SK-N-SH (cell line): ENCODE measurements at regions not wholly inside any gene's neighbourhood (a gene's known extent, or its start where the extent isn't known, plus 50 kb on each side); places are given as distances from the start of the nearest gene placed in this dataset.

Source experiments
- CTCF ChIA-PET: fragments of 300-600, 350-600 bp; formaldehyde crosslinking; extraction: SDS; loops from one replicate; lab custom pipeline; 2021; lab: Yijun Ruan, JAX
- POLR2A ChIA-PET: fragments of 350-600 bp; sonication (Branson Sonifier 250); formaldehyde crosslinking; extraction: SDS; loops from one replicate; lab custom pipeline; 2020; ENCODE audit warnings: antibody characterized with exemption, inconsistent platforms; lab: Yijun Ruan, JAX
- DNase-seq: peaks from one replicate; pipeline ENCODE4 v3.0.0; 2012
- H2AFZ ChIP-seq: fragments of 200-600 bp; sonication (generic); 2 replicates; pipeline ENCODE4 v1.8.1; 2016; ENCODE audit warnings: antibody characterized with exemption, mild to moderate bottlenecking, low read depth
- H3F3A ChIP-seq: fragments of 200-600 bp; sonication (generic); replicated peaks from 2 replicates; pipeline ENCODE3; 2016; ENCODE audit warnings: antibody characterized with exemption, mild to moderate bottlenecking; ENCODE audit not compliant: insufficient read depth
- H3K27ac ChIP-seq, 2 experiments: fragments of 200-500 bp in 1 of 2; fragments of 200-600 bp in 1 of 2; sonication (Bioruptor generic) in 1 of 2; sonication (generic), shearing (Covaris generic) in 1 of 2; 2 replicates each; pipeline versions ENCODE4 v1.5.1 to v1.6.1; 2014 to 2016; ENCODE audit warnings: low read depth in 2 of 2, inconsistent platforms in 1 of 2, low read length in 1 of 2, mild to moderate bottlenecking in 1 of 2, mixed read lengths in 1 of 2
- H3K27me3 ChIP-seq: fragments of 200-600 bp; sonication (generic), shearing (Covaris generic); 2 replicates; pipeline ENCODE4 v1.6.1; 2016; ENCODE audit warnings: mixed run types; ENCODE audit not compliant: insufficient read depth
- H3K36me3 ChIP-seq, 2 experiments: fragments of 200-500 bp in 1 of 2; fragments of 200-600 bp in 1 of 2; sonication (Bioruptor generic) in 1 of 2; sonication (generic) in 1 of 2; replicated peaks in 1 of 2; 2 replicates each; pipeline versions ENCODE3 to v1.5.1; 2014 to 2016; ENCODE audit warnings: low read length in 1 of 2, mild to moderate bottlenecking in 1 of 2; ENCODE audit not compliant: insufficient read depth in 2 of 2, control insufficient read depth in 1 of 2
- H3K4me1 ChIP-seq, 2 experiments: fragments of 200-500 bp in 1 of 2; fragments of 200-600 bp in 1 of 2; sonication (Bioruptor generic) in 1 of 2; sonication (generic), shearing (Covaris generic) in 1 of 2; 2 replicates each; pipeline versions ENCODE4 v1.5.1 to v1.6.1; 2014 to 2016; ENCODE audit warnings: low read depth in 1 of 2, low read length in 1 of 2, mixed run types in 1 of 2; ENCODE audit not compliant: insufficient read depth in 2 of 2, control insufficient read depth in 1 of 2
- H3K4me2 ChIP-seq: fragments of 200-600 bp; sonication (generic), shearing (Covaris generic); 2 replicates; pipeline ENCODE4 v1.6.1; 2017; ENCODE audit warnings: mixed run types
- H3K4me3 ChIP-seq, 2 experiments: fragments of 200-500 bp in 1 of 2; fragments of 200-600 bp in 1 of 2; sonication (Bioruptor generic) in 1 of 2; sonication (generic), shearing (Covaris generic) in 1 of 2; 2 replicates each; pipeline versions ENCODE4 v1.5.1 to v1.8.1; 2014 to 2016; ENCODE audit warnings: low read depth in 2 of 2, inconsistent platforms in 1 of 2, low read length in 1 of 2, mild to moderate bottlenecking in 1 of 2, mixed read lengths in 1 of 2, moderate library complexity in 1 of 2
- H3K79me2 ChIP-seq: fragments of 200-600 bp; sonication (generic); 2 replicates; pipeline ENCODE4 v1.8.1; 2017; ENCODE audit warnings: mild to moderate bottlenecking; ENCODE audit not compliant: insufficient read depth
- H3K9ac ChIP-seq: fragments of 200-600 bp; sonication (generic); 2 replicates; pipeline ENCODE4 v1.6.1; 2017; ENCODE audit warnings: mixed run types
- H3K9me2 ChIP-seq: fragments of 200-600 bp; sonication (generic); 2 replicates; pipeline ENCODE4 v1.6.1; 2017; ENCODE audit warnings: mixed run types
- H3K9me3 ChIP-seq: fragments of 200-600 bp; sonication (generic); 2 replicates; pipeline ENCODE4 v1.6.1; 2017; ENCODE audit warnings: mixed run types, mild to moderate bottlenecking, moderate library complexity
- H4K20me1 ChIP-seq: fragments of 200-600 bp; sonication (generic); 2 replicates; pipeline ENCODE4 v1.6.1; 2017; ENCODE audit warnings: mild to moderate bottlenecking, mixed run types; ENCODE audit not compliant: insufficient read depth
- CHD2 ChIP-seq: fragments of 150-350 bp; IDR thresholded peaks from 2 replicates; pipeline ENCODE4 v1.6.1; 2018; ENCODE audit warnings: low read length; ENCODE audit not compliant: partially characterized antibody
- EP300 ChIP-seq, 2 experiments: IDR thresholded peaks; 2 replicates each; pipeline versions ENCODE4 v1.4.0 to v1.6.1; 2012; ENCODE audit warnings: borderline replicate concordance in 1 of 2, low read depth in 1 of 2, low read length in 1 of 2
- FOSL2 ChIP-seq: IDR thresholded peaks from 2 replicates; pipeline ENCODE4 v1.4.0; 2012; ENCODE audit warnings: low read depth, mild to moderate bottlenecking, moderate library complexity, borderline replicate concordance
- GABPA ChIP-seq: IDR thresholded peaks from 2 replicates; pipeline ENCODE4 v1.4.0; 2012; ENCODE audit warnings: low read depth, mild to moderate bottlenecking
- MEF2A ChIP-seq: IDR thresholded peaks from 2 replicates; pipeline ENCODE4 v1.4.0; 2012; ENCODE audit warnings: low read depth, borderline replicate concordance
- MXI1 ChIP-seq: IDR thresholded peaks from 2 replicates; pipeline ENCODE4 v1.6.1; 2012; ENCODE audit warnings: mild to moderate bottlenecking, low read depth, low read length, improper control_type of control experiment
- NFIC ChIP-seq: IDR thresholded peaks from 2 replicates; pipeline ENCODE4 v1.4.0; 2012; ENCODE audit warnings: borderline replicate concordance
- POLR2AphosphoS5 ChIP-seq: IDR thresholded peaks from 2 replicates; pipeline ENCODE4 v1.6.1; 2012; ENCODE audit warnings: low read depth, low read length
- RCOR1 ChIP-seq: fragments of 150-350 bp; IDR thresholded peaks from 2 replicates; pipeline ENCODE4 v1.6.1; 2017; ENCODE audit warnings: antibody characterized with exemption, low read length
- SIN3A ChIP-seq: IDR thresholded peaks from 2 replicates; pipeline ENCODE4 v1.6.1; 2012; ENCODE audit warnings: low read depth, mild to moderate bottlenecking, low read length, moderate library complexity, borderline replicate concordance
- SMC3 ChIP-seq: IDR thresholded peaks from 2 replicates; pipeline ENCODE4 v1.6.1; 2012; ENCODE audit warnings: low read depth, low read length, improper control_type of control experiment
- TEAD4 ChIP-seq: IDR thresholded peaks from 2 replicates; pipeline ENCODE4 v1.4.0; 2012; ENCODE audit warnings: mild to moderate bottlenecking, borderline replicate concordance; ENCODE audit not compliant: insufficient read depth
- USF1 ChIP-seq: IDR thresholded peaks from 2 replicates; pipeline ENCODE4 v1.4.0; 2012; ENCODE audit warnings: low read depth, borderline replicate concordance
- ZBTB33 ChIP-seq: IDR thresholded peaks from 2 replicates; pipeline ENCODE4 v1.4.0; 2012; ENCODE audit warnings: low read depth, borderline replicate concordance
- WGBS: methylation state at CpG from one replicate; pipeline ENCODE4 v1.1.6; 2017; ENCODE audit warnings: low lambda C conversion rate; 5-methylcytosine and 5-hydroxymethylcytosine counted together
- TF ChIP-seq, protein P1 (sequence below): fragments of 200-600 bp; sonication (generic); IDR thresholded peaks from 2 replicates; pipeline ENCODE4 v1.6.1; 2017; ENCODE audit warnings: antibody characterized with exemption, mild to moderate bottlenecking, moderate library complexity
- TF ChIP-seq, protein P2 (sequence below): fragments of 150-350 bp; IDR thresholded peaks from 2 replicates; pipeline ENCODE4 v1.6.1; 2017; ENCODE audit warnings: antibody characterized with exemption, low read length, low read depth, borderline replicate concordance
- TF ChIP-seq, protein P3 (sequence below): IDR thresholded peaks from 2 replicates; pipeline ENCODE4 v1.6.1; 2012; ENCODE audit warnings: mild to moderate bottlenecking, low read depth, low read length, moderate library complexity
- TF ChIP-seq, protein P4 (sequence below): fragments of 150-350 bp; IDR thresholded peaks from 2 replicates; pipeline ENCODE4 v1.6.1; 2016; ENCODE audit warnings: mild to moderate bottlenecking, low read depth, low read length

DNA sequence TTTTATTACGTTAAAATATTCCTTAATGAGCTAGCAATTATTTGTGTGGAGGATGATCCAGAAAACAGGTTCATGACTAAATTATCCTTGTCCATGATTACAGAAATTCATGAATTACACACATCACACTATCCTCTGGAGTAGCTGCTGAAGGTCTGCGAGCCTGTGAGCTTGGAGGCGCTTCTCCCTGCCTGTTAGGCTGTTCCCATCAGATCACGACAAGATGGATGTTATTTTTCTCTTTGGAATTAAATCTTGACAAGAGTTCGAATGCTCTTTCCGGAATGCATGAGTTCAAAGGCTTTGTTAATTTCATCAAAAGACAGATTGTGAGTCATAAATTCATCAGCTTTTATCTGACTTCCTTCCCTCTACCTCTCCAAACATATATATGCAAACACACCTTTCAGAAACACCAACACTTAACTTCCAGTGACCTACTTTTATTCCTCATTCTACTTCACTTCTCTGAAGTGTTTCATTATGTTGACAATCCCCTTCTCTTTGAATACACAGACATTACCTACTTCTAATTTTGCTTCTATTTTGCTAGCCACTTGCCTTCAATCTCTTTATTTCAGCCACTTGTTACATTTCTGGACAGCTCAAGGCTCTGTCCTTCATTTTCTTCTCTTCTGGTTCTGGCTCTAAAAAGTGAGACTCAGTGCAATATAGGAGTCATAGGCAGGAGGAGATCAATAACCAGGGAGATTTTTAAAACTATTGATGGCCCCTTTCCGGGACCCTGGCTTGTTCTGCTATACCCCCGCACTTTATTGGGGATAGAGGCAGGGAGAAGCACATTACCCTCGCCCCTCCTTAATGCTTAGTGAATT lies 274.6 kb downstream of the BTG1 start (continued):
- no peak for TF ChIP-seq MXI1
- no peak for TF ChIP-seq TEAD4
- no peak for TF ChIP-seq MEF2A
- TF ChIP-seq NFIC = no peak
- TF ChIP-seq, all 33 proteins: peak for 0

DNA sequence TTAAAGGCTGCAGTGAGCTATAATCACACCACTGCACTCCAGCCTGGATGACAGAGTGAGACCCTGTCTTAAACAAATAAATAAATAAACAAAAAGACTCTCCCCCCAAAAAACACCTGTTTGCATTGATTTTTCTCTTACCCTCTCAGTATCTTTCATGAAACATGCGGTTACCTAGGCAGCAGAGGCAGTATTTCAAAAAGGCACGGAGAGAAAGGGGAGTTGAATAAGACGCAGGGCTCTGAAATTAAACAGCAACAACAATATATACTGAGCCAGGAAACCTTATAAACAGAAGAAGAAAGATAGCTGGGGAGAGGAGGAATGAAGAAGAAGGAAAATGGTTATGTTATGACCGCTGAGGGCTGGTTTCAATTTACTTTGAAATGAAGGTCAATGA lies 277.6 kb downstream of the BTG1 start:
- WGBS = 83% methylated on average over 4 of the region's 4 CpGs
- Histone ChIP-seq H3F3A (no peaks in the 10 kb centered on the region), H3K9ac (no peak overlapping the region), H3K4me3 (no peak overlapping the region), H3K36me3 (no peaks in the 10 kb centered on the region), H3K4me1 (no peaks in the 10 kb centered on the region), H3K27me3 (no peaks in the 10 kb centered on the region), H3K9me2 (no peaks in the 10 kb centered on the region), H3K4me2 (no peak overlapping the region), H3K9me3 (no peaks in the 10 kb centered on the region), H3K27ac (no peak overlapping the region), H2AFZ (no peak overlapping the region), H4K20me1 (no peaks in the 10 kb centered on the region), H3K79me2 (no peaks in the 10 kb centered on the region)
- CTCF ChIA-PET = no interaction called here
- TF ChIP-seq SMC3 (no peak), ZBTB33 (no peak), SIN3A (no peak), POLR2AphosphoS5 (no peak), USF1 (no peak), CHD2 (no peak), FOSL2 (no peak), RCOR1 (no peak), TEAD4 (no peak), GABPA (no peak), EP300 (IDR thresholded peaks at IDR 0.05; ENCODE audit: borderline replicate concordance in 1 of 2, low read depth in 1 of 2, low read length in 1 of 2) (no peak), MXI1 (no peak)
- TF ChIP-seq, protein P1, sequence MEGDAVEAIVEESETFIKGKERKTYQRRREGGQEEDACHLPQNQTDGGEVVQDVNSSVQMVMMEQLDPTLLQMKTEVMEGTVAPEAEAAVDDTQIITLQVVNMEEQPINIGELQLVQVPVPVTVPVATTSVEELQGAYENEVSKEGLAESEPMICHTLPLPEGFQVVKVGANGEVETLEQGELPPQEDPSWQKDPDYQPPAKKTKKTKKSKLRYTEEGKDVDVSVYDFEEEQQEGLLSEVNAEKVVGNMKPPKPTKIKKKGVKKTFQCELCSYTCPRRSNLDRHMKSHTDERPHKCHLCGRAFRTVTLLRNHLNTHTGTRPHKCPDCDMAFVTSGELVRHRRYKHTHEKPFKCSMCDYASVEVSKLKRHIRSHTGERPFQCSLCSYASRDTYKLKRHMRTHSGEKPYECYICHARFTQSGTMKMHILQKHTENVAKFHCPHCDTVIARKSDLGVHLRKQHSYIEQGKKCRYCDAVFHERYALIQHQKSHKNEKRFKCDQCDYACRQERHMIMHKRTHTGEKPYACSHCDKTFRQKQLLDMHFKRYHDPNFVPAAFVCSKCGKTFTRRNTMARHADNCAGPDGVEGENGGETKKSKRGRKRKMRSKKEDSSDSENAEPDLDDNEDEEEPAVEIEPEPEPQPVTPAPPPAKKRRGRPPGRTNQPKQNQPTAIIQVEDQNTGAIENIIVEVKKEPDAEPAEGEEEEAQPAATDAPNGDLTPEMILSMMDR = no peak
- TF ChIP-seq, protein P2, sequence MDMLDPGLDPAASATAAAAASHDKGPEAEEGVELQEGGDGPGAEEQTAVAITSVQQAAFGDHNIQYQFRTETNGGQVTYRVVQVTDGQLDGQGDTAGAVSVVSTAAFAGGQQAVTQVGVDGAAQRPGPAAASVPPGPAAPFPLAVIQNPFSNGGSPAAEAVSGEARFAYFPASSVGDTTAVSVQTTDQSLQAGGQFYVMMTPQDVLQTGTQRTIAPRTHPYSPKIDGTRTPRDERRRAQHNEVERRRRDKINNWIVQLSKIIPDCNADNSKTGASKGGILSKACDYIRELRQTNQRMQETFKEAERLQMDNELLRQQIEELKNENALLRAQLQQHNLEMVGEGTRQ = no peak
- TF ChIP-seq, protein P3, sequence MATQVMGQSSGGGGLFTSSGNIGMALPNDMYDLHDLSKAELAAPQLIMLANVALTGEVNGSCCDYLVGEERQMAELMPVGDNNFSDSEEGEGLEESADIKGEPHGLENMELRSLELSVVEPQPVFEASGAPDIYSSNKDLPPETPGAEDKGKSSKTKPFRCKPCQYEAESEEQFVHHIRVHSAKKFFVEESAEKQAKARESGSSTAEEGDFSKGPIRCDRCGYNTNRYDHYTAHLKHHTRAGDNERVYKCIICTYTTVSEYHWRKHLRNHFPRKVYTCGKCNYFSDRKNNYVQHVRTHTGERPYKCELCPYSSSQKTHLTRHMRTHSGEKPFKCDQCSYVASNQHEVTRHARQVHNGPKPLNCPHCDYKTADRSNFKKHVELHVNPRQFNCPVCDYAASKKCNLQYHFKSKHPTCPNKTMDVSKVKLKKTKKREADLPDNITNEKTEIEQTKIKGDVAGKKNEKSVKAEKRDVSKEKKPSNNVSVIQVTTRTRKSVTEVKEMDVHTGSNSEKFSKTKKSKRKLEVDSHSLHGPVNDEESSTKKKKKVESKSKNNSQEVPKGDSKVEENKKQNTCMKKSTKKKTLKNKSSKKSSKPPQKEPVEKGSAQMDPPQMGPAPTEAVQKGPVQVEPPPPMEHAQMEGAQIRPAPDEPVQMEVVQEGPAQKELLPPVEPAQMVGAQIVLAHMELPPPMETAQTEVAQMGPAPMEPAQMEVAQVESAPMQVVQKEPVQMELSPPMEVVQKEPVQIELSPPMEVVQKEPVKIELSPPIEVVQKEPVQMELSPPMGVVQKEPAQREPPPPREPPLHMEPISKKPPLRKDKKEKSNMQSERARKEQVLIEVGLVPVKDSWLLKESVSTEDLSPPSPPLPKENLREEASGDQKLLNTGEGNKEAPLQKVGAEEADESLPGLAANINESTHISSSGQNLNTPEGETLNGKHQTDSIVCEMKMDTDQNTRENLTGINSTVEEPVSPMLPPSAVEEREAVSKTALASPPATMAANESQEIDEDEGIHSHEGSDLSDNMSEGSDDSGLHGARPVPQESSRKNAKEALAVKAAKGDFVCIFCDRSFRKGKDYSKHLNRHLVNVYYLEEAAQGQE = no peak
- TF ChIP-seq, protein P4, sequence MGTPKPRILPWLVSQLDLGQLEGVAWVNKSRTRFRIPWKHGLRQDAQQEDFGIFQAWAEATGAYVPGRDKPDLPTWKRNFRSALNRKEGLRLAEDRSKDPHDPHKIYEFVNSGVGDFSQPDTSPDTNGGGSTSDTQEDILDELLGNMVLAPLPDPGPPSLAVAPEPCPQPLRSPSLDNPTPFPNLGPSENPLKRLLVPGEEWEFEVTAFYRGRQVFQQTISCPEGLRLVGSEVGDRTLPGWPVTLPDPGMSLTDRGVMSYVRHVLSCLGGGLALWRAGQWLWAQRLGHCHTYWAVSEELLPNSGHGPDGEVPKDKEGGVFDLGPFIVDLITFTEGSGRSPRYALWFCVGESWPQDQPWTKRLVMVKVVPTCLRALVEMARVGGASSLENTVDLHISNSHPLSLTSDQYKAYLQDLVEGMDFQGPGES = no peak
- POLR2A ChIA-PET = no interaction called here
- DNase-seq = no peak
